GM18907 (cell line): ENCODE measurements at regions not wholly inside any gene's neighbourhood (a gene's known extent, or its start where the extent isn't known, plus 50 kb on each side); places are given as distances from the start of the nearest gene placed in this dataset.

Experiments
- ATAC-seq: cut with Tn5 transposase; IDR thresholded peaks from one replicate; pipeline ENCODE4 v1.9.1; 2021; ENCODE audit warnings: mild to moderate bottlenecking, moderate library complexity; ENCODE audit not compliant: unreplicated experiment

- no peak for ATAC-seq
Measured at GRCh38 chr4:10773656-10774055, 89.1 kb upstream of the CLNK start.

- ATAC-seq, result no peak
Measured at GRCh38 chr4:10773010-10773409, 88.4 kb upstream of the CLNK start.

GRCh38 chr4:10765386-10765785, 80.8 kb upstream of the CLNK start:
- no peak for ATAC-seq

- ATAC-seq, result no peak
Measured at GRCh38 chr4:10762561-10762960, 78.0 kb upstream of the CLNK start.

- no peak for ATAC-seq
Measured at GRCh38 chr4:10761903-10762302, 77.3 kb upstream of the CLNK start.

- no peak for ATAC-seq
Measured at GRCh38 chr4:10760086-10760485, 75.5 kb upstream of the CLNK start.

GRCh38 chr4:10758906-10759305, 74.3 kb upstream of the CLNK start:
- no peak for ATAC-seq

- no peak for ATAC-seq
Measured at GRCh38 chr4:10753856-10754402, 69.4 kb upstream of the CLNK start.

GRCh38 chr4:10753336-10753735, 68.8 kb upstream of the CLNK start:
- ATAC-seq, result no peak

- no peak for ATAC-seq
Measured at GRCh38 chr4:10750714-10751113, 66.1 kb upstream of the CLNK start.

GRCh38 chr4:10747186-10747585, 62.6 kb upstream of the CLNK start:
- peak; percentile 63 for ATAC-seq

- ATAC-seq, result no peak
Measured at GRCh38 chr4:10746371-10747171, 62.0 kb upstream of the CLNK start.

GRCh38 chr4:10743357-10743756, 58.8 kb upstream of the CLNK start:
- peak; percentile 65 for ATAC-seq

GRCh38 chr4:10741961-10742699, 57.6 kb upstream of the CLNK start:
- ATAC-seq, result peak; percentile 28

- no peak for ATAC-seq
Measured at GRCh38 chr4:10740891-10741620, 56.5 kb upstream of the CLNK start.

GRCh38 chr4:10740251-10740650, 55.7 kb upstream of the CLNK start:
- ATAC-seq, result no peak

- ATAC-seq, result peak; percentile 22
Measured at GRCh38 chr4:10738826-10739489, 54.4 kb upstream of the CLNK start.

GRCh38 chr4:10737337-10737736, 52.8 kb upstream of the CLNK start:
- no peak for ATAC-seq

GRCh38 chr4:10736895-10737294, 52.3 kb upstream of the CLNK start:
- ATAC-seq, result no peak

GRCh38 chr4:10736266-10736665, 51.7 kb upstream of the CLNK start:
- no peak for ATAC-seq

GRCh38 chr4:10734697-10735096, 50.1 kb upstream of the CLNK start:
- ATAC-seq, result no peak
